Testis (tissue), 2 donors: ENCODE measurements at regions not wholly inside any gene's neighbourhood (a gene's known extent, or its start where the extent isn't known, plus 50 kb on each side); places are given as distances from the start of the nearest gene placed in this dataset.

Experiments used
- CTCF ChIP-seq, 3 experiments: fragments of 450-650 bp in 2 of 3; fragments of 200-600 bp in 1 of 3; sonication (generic) in 1 of 3; IDR thresholded peaks; one replicate each; pipeline ENCODE4 v1.5.1; 2016 to 2019; ENCODE audit warnings: antibody characterized with exemption in 3 of 3, mild to moderate bottlenecking in 2 of 3, moderate library complexity in 1 of 3
- POLR2A ChIP-seq: fragments of 450-650 bp; IDR thresholded peaks from one replicate; pipeline ENCODE4 v1.6.1; 2017; ENCODE audit warnings: antibody characterized with exemption, mild to moderate bottlenecking, moderate library complexity

DNA sequence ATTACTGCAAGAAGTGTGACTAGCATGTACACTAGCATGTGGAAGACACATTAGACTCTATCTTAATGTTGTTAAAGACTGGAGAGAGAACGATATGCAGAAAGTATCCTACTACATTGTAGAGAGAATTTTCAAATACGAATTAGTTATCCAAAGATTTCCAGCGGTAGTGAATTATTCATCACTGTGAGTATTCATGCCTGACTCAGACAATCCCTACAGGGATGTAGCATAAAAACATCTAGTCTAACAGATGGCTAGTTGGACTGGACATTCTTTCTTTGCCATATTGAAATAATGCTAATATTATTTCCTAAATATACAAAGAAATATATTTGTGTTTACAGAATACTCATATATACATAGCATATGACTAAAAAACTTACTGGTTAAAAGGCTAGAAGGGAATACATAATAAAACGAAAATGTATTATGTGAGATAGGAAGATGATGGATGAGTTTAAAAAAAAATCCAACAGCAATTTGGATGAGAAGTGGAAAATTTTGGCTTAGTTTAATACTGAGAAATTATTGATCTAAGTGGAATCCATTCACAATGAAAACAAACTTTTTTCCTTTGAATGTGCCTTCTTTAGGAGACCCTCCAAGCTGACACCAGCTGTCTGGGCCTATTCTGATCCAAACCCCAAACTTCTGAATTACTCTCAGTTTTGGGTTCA is 580.7 kb downstream of the RFPL4B start:
- no peak for TF ChIP-seq CTCF (IDR thresholded peaks at IDR 0.05)
- no peak for TF ChIP-seq POLR2A
